OCI-LY1 (cell line): ENCODE measurements at regions not wholly inside any gene's neighbourhood (a gene's known extent, or its start where the extent isn't known, plus 50 kb on each side); places are given as distances from the start of the nearest gene placed in this dataset.

Experiments used
- H2AFZ ChIP-seq: fragments of 200-600 bp; sonication (generic), shearing (Covaris generic); 2 replicates; pipeline ENCODE4 v1.6.0; 2014; ENCODE audit warnings: antibody characterized with exemption, mild to moderate bottlenecking, low read length
- H3F3A ChIP-seq: fragments of 200-600 bp; sonication (generic), shearing (Covaris generic); 2 replicates; pipeline ENCODE4 v1.6.0; 2014; ENCODE audit warnings: mild to moderate bottlenecking, antibody characterized with exemption, low read length, moderate library complexity; ENCODE audit not compliant: insufficient read depth
- H3K27ac ChIP-seq: fragments of 200-600 bp; sonication (generic); 2 replicates; pipeline ENCODE4 v1.5.1; 2014; ENCODE audit warnings: low read length, mixed run types, mild to moderate bottlenecking, low read depth; ENCODE audit not compliant: poor library complexity, severe bottlenecking
- H3K27me3 ChIP-seq: fragments of 200-600 bp; sonication (generic); 2 replicates; pipeline ENCODE4 v1.6.0; 2014; ENCODE audit warnings: antibody characterized with exemption, mild to moderate bottlenecking, low read length, moderate library complexity; ENCODE audit not compliant: insufficient read depth
- H3K36me3 ChIP-seq: fragments of 200-600 bp; sonication (generic); 2 replicates; pipeline ENCODE4 v1.6.1; 2014; ENCODE audit warnings: mild to moderate bottlenecking, antibody characterized with exemption, low read length, moderate library complexity, mixed read lengths; ENCODE audit not compliant: insufficient read depth
- H3K4me1 ChIP-seq: fragments of 200-600 bp; sonication (generic); 2 replicates; pipeline ENCODE4 v1.5.1; 2014; ENCODE audit warnings: mild to moderate bottlenecking, low read length, moderate library complexity; ENCODE audit not compliant: insufficient read depth, severe bottlenecking
- H3K4me2 ChIP-seq: fragments of 200-600 bp; sonication (generic), shearing (Covaris generic); 2 replicates; pipeline ENCODE4 v1.6.1; 2014; ENCODE audit warnings: low read length
- H3K4me3 ChIP-seq: fragments of 200-600 bp; sonication (generic); 2 replicates; pipeline ENCODE4 v1.5.1; 2014; ENCODE audit warnings: low read length, low read depth, mild to moderate bottlenecking, mixed read lengths; ENCODE audit not compliant: poor library complexity, severe bottlenecking
- H3K79me2 ChIP-seq: fragments of 200-600 bp; shearing (Covaris generic); 2 replicates; pipeline ENCODE4 v1.6.1; 2016; ENCODE audit warnings: mixed run types, low read length, mixed read lengths; ENCODE audit not compliant: insufficient read depth
- H3K9ac ChIP-seq: fragments of 200-600 bp; sonication (generic), shearing (Covaris generic); 2 replicates; pipeline ENCODE4 v1.6.1; 2014; ENCODE audit warnings: mild to moderate bottlenecking, low read length, mixed read lengths
- H3K9me2 ChIP-seq: fragments of 200-600 bp; sonication (generic), shearing (Covaris generic); 2 replicates; pipeline ENCODE4 v1.6.1; 2014; ENCODE audit warnings: low read depth, mild to moderate bottlenecking, low read length, mixed read lengths
- H3K9me3 ChIP-seq: fragments of 200-600 bp; shearing (Covaris generic); 2 replicates; pipeline ENCODE4 v1.6.1; 2014; ENCODE audit warnings: low read length, mixed read lengths
- H4K20me1 ChIP-seq: fragments of 200-600 bp; sonication (generic), shearing (Covaris generic); 2 replicates; pipeline ENCODE4 v1.6.0; 2016; ENCODE audit warnings: mild to moderate bottlenecking, low read length; ENCODE audit not compliant: insufficient read depth
- EZH2 ChIP-seq: fragments of 200-600 bp; sonication (generic), shearing (Covaris generic); IDR thresholded peaks from 2 replicates; pipeline ENCODE4 v1.8.0; 2017; ENCODE audit warnings: borderline replicate concordance, mixed run types, mild to moderate bottlenecking, antibody characterized with exemption, low read length, moderate library complexity, mixed read lengths
- TF ChIP-seq, protein P1 (sequence below): fragments of 200-600 bp; sonication (generic), shearing (Covaris generic); IDR thresholded peaks from 2 replicates; pipeline ENCODE4 v1.5.1; 2017; ENCODE audit warnings: mild to moderate bottlenecking, antibody characterized with exemption, low read length, moderate library complexity, mixed read lengths

DNA sequence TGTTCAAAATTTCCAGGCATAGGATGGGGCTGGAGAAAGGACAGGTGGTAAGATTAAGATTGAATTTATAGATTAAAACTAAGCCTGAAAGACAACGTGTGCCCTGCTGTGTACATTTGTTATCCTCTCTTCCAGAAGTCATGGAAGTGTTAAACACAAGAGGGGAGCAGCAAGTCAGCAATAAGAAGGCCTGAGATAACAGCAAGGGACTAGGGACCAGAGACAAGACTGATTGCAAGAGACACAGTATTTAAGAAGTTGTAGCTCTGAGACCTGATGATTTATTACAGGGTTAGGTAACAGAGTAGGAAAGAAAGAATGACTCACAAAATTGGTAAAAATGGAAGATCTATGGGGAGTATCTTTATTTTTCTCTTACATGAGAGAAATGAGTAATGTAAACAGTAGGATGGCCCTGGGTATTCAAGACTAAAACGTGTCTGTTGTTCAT lies 55.7 kb upstream of the COL1A2 start:
- Histone ChIP-seq H3K79me2 (no peaks in the 10 kb centered on the region), H3K27ac (no peak overlapping the region), H3K4me2 (no peak overlapping the region), H3F3A (no peaks in the 10 kb centered on the region), H3K27me3 (no peaks in the 10 kb centered on the region), H2AFZ (no peak overlapping the region), H3K36me3 (no peaks in the 10 kb centered on the region), H3K9ac (no peak overlapping the region), H3K4me1 (no peaks in the 10 kb centered on the region), H4K20me1 (no peaks in the 10 kb centered on the region), H3K9me2 (no peaks in the 10 kb centered on the region), H3K4me3 (no peak overlapping the region), H3K9me3 (no peaks in the 10 kb centered on the region)
- TF ChIP-seq EZH2: no peak
- TF ChIP-seq, protein P1, sequence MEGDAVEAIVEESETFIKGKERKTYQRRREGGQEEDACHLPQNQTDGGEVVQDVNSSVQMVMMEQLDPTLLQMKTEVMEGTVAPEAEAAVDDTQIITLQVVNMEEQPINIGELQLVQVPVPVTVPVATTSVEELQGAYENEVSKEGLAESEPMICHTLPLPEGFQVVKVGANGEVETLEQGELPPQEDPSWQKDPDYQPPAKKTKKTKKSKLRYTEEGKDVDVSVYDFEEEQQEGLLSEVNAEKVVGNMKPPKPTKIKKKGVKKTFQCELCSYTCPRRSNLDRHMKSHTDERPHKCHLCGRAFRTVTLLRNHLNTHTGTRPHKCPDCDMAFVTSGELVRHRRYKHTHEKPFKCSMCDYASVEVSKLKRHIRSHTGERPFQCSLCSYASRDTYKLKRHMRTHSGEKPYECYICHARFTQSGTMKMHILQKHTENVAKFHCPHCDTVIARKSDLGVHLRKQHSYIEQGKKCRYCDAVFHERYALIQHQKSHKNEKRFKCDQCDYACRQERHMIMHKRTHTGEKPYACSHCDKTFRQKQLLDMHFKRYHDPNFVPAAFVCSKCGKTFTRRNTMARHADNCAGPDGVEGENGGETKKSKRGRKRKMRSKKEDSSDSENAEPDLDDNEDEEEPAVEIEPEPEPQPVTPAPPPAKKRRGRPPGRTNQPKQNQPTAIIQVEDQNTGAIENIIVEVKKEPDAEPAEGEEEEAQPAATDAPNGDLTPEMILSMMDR: no peak

DNA sequence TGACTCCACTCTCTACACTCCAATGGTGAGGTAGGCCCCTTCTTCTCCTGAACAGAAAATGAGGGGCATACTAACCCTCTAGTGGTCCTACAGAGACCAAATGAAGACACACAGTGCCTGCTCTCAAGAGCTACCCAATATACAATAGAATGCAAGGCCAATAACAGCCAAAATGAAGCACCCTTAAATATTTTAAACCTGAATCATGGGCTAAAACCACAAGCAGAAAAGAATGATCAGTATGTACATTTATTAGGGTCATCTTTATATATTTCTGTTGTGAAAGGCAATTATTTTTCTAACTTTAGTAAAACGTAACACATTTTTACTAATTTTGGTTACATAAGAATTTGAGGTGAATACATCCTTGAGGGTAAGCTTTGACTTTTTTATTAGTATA lies 49.9 kb upstream of the COL1A2 start:
- H3K27me3 ChIP-seq: no peaks in the 10 kb centered on the region
- no peak for TF ChIP-seq EZH2
- TF ChIP-seq, protein P1: no peak

More for the DNA sequence above, 49.9 kb upstream of the COL1A2 start:
- Histone ChIP-seq H3K9me3 (no peaks in the 10 kb centered on the region), H4K20me1 (no peaks in the 10 kb centered on the region), H3K79me2 (no peaks in the 10 kb centered on the region), H3K4me2 (no peak overlapping the region), H2AFZ (no peak overlapping the region), H3K4me3 (no peak overlapping the region), H3K27ac (no peak overlapping the region), H3K9me2 (no peaks in the 10 kb centered on the region), H3K4me1 (no peaks in the 10 kb centered on the region), H3F3A (no peaks in the 10 kb centered on the region), H3K36me3 (no peaks in the 10 kb centered on the region), H3K9ac (no peak overlapping the region)
